ENCODE measurements at regions not wholly inside any gene's neighbourhood (a gene's known extent, or its start where the extent isn't known, plus 50 kb on each side); places are given as distances from the start of the nearest gene placed in this dataset.

GRCh38 chr20:60583741-60584140 lies 625.5 kb downstream of the CDH26 start:
- POLR2A ChIA-PET (ENCODE audit: unreplicated experiment) = no interaction called here
- no peaks in the 10 kb centered on the region for H3K9me1 ChIP-seq (ENCODE audit: insufficient read depth, low read length)
- no peaks in the 10 kb centered on the region for H4K20me1 ChIP-seq (ENCODE audit: insufficient read depth, low read length)
- H3K9ac ChIP-seq (ENCODE audit: low read depth, low read length) = no peak overlapping the region
- in situ Hi-C loops (cut with MboI; ENCODE audit: low sequenced_read_pairs) = no loop called here
- no peaks in the 10 kb centered on the region for H3K79me1 ChIP-seq (ENCODE audit: low read depth in 1 of 2, low read length in 2 of 2)
- no peak overlapping the region for H3K23ac ChIP-seq (ENCODE audit: low read depth, low read length)
- no peak for TF ChIP-seq CEBPB (IDR thresholded peaks at IDR 0.05; ENCODE audit: low read depth, low read length)
- no peak for TF ChIP-seq FOS (IDR thresholded peaks at IDR 0.05; ENCODE audit: low read depth, low read length)
- TF ChIP-seq, protein P1, sequence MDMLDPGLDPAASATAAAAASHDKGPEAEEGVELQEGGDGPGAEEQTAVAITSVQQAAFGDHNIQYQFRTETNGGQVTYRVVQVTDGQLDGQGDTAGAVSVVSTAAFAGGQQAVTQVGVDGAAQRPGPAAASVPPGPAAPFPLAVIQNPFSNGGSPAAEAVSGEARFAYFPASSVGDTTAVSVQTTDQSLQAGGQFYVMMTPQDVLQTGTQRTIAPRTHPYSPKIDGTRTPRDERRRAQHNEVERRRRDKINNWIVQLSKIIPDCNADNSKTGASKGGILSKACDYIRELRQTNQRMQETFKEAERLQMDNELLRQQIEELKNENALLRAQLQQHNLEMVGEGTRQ (IDR thresholded peaks at IDR 0.05; ENCODE audit: low read depth, low read length) = no peak
- no peak for TF ChIP-seq RFX5 (IDR thresholded peaks at IDR 0.05; ENCODE audit: low read depth, low read length)
- TF ChIP-seq MXI1 (IDR thresholded peaks at IDR 0.05; ENCODE audit: borderline replicate concordance, low read depth, low read length) = no peak
- TF ChIP-seq MAFK (IDR thresholded peaks at IDR 0.05; ENCODE audit: low read depth, low read length) = no peak
- TF ChIP-seq MAZ (IDR thresholded peaks at IDR 0.05; ENCODE audit: borderline replicate concordance, low read depth, low read length) = no peak
- TF ChIP-seq BHLHE40 (IDR thresholded peaks at IDR 0.05; ENCODE audit: low read depth, low read length) = no peak
- no peak for TF ChIP-seq CHD1 (IDR thresholded peaks at IDR 0.05; ENCODE audit: low read depth, low read length)
- TF ChIP-seq SMC3 (IDR thresholded peaks at IDR 0.05; ENCODE audit: low read depth, low read length) = no peak
- TF ChIP-seq POLR2A (IDR thresholded peaks at IDR 0.05; ENCODE audit: low read depth, low read length) = no peak
- no peak for TF ChIP-seq RAD21 (IDR thresholded peaks at IDR 0.05; ENCODE audit: low read length)
- TF ChIP-seq RCOR1 (IDR thresholded peaks at IDR 0.05; ENCODE audit: insufficient replicate concordance, low read length) = no peak
- TF ChIP-seq, protein P2, sequence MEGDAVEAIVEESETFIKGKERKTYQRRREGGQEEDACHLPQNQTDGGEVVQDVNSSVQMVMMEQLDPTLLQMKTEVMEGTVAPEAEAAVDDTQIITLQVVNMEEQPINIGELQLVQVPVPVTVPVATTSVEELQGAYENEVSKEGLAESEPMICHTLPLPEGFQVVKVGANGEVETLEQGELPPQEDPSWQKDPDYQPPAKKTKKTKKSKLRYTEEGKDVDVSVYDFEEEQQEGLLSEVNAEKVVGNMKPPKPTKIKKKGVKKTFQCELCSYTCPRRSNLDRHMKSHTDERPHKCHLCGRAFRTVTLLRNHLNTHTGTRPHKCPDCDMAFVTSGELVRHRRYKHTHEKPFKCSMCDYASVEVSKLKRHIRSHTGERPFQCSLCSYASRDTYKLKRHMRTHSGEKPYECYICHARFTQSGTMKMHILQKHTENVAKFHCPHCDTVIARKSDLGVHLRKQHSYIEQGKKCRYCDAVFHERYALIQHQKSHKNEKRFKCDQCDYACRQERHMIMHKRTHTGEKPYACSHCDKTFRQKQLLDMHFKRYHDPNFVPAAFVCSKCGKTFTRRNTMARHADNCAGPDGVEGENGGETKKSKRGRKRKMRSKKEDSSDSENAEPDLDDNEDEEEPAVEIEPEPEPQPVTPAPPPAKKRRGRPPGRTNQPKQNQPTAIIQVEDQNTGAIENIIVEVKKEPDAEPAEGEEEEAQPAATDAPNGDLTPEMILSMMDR (conservative IDR thresholded peaks at IDR 0.05; ENCODE audit: low read depth, low read length) = no peak
- H3K27ac ChIP-seq (ENCODE audit: insufficient read depth, low read length) = no peak overlapping the region
- peaks cover 8% of the 10 kb centered on the region; the same call in 1 of the 2 replicates for H3K9me3 ChIP-seq (ENCODE audit: control insufficient read depth, insufficient read depth, low read length)
- H3K14ac ChIP-seq (replicated peaks; ENCODE audit: low read depth, low read length) = no peak overlapping the region
- no peak overlapping the region for H2AFZ ChIP-seq (replicated peaks; ENCODE audit: low read length, poor library complexity)
- H2BK5ac ChIP-seq (ENCODE audit: low read depth, low read length, poor library complexity, severe bottlenecking) = no peak overlapping the region
- no peaks in the 10 kb centered on the region for H3K27me3 ChIP-seq (ENCODE audit: control insufficient read depth, insufficient read depth, low read length)
- H2BK20ac ChIP-seq (ENCODE audit: low read depth, low read length) = no peak overlapping the region
- H3K4ac ChIP-seq (ENCODE audit: low read depth, low read length) = no peak overlapping the region
- ATAC-seq (ENCODE audit: low read depth) (no peak), DNase-seq (no peak)
- intact Hi-C loops (cut with micrococcal nuclease) = no loop called here
- no CpG with 5 or more reads among the region's 2 CpGs for WGBS, 2 experiments (ENCODE audit: extremely low coverage in 2 of 2, insufficient read length in 1 of 2)
- H2BK120ac ChIP-seq (ENCODE audit: low read depth, low read length) = no peak overlapping the region
- H4K5ac ChIP-seq (ENCODE audit: low read depth, low read length) = no peak overlapping the region
- H2BK15ac ChIP-seq (ENCODE audit: low read depth, low read length) = no peak overlapping the region
- H3K4me3 ChIP-seq (ENCODE audit: insufficient read depth, low read depth, low read length) = no peak overlapping the region
- no peaks in the 10 kb centered on the region for H3K4me1 ChIP-seq (ENCODE audit: control insufficient read depth, insufficient read depth, low read length)
- CTCF ChIA-PET = no interaction called here
- no peak overlapping the region for H3K56ac ChIP-seq (ENCODE audit: extremely low read depth, insufficient read depth, low read length)
- dilution Hi-C loops (cut with HindIII; ENCODE audit: low sequenced_read_pairs, unreplicated experiment) = no loop called here
- no peak overlapping the region for H3K18ac ChIP-seq (ENCODE audit: low read depth, low read length)
- BruUV-seq (replicated peaks) = no TSS peak
- H3K4me2 ChIP-seq (ENCODE audit: low read depth, low read length) = no peak overlapping the region
- no peak overlapping the region for H2AK5ac ChIP-seq (ENCODE audit: low read depth, low read length)
- H2AK9ac ChIP-seq (replicated peaks; ENCODE audit: low read depth, low read length, poor library complexity) = no peak overlapping the region
- H3K36me3 ChIP-seq (ENCODE audit: control insufficient read depth, insufficient read depth, low read length) = no peaks in the 10 kb centered on the region
- H4K91ac ChIP-seq (ENCODE audit: insufficient read depth, low read depth, low read length) = no peak overlapping the region
- H4K8ac ChIP-seq (ENCODE audit: low read depth in 2 of 2, low read length in 2 of 2) = no peak overlapping the region
